Dermis blood vessel endothelial cell (primary cell): ENCODE measurements at regions not wholly inside any gene's neighbourhood (a gene's known extent, or its start where the extent isn't known, plus 50 kb on each side); places are given as distances from the start of the nearest gene placed in this dataset.
"Not testable (repeated sequence)": the region's sequence is repeated elsewhere in the genome, so short reads cannot be mapped to it uniquely, and the experiment has no call there.

ENCODE experiments used
- DNase-seq: peaks from one replicate; pipeline ENCODE4 v3.0.0; 2010

- DNase-seq: no peak
Observed at GRCh38 chr2:31813016-31813415, 197.8 kb downstream of the MEMO1 start.

- DNase-seq: no peak
Observed at GRCh38 chr2:31812051-31812798, 198.6 kb downstream of the MEMO1 start.

GRCh38 chr2:31811482-31811881 is 199.3 kb downstream of the MEMO1 start:
- no peak for DNase-seq

- no peak for DNase-seq
Observed at GRCh38 chr2:31810200-31810917, 200.4 kb downstream of the MEMO1 start.

- no peak for DNase-seq
Observed at GRCh38 chr2:31805688-31806087, 205.1 kb downstream of the MEMO1 start.

GRCh38 chr2:31803481-31804153 is 207.2 kb downstream of the MEMO1 start:
- not testable (repeated sequence) for DNase-seq

GRCh38 chr2:31802711-31803110 is 208.1 kb downstream of the MEMO1 start:
- DNase-seq: no peak

GRCh38 chr2:31799282-31799681 is 211.5 kb downstream of the MEMO1 start:
- DNase-seq: not testable (repeated sequence)

GRCh38 chr2:31788273-31788672 is 207.5 kb upstream of the SRD5A2 start:
- DNase-seq: no peak

GRCh38 chr2:31785876-31786275 is 205.1 kb upstream of the SRD5A2 start:
- DNase-seq: no peak

GRCh38 chr2:31784868-31785267 is 204.1 kb upstream of the SRD5A2 start:
- DNase-seq: no peak

- not testable (repeated sequence) for DNase-seq
Observed at GRCh38 chr2:31783446-31784091, 202.8 kb upstream of the SRD5A2 start.

GRCh38 chr2:31778153-31778552 is 197.4 kb upstream of the SRD5A2 start:
- DNase-seq: no peak

GRCh38 chr2:31770741-31771140 is 190.0 kb upstream of the SRD5A2 start:
- no peak for DNase-seq

GRCh38 chr2:31765078-31765945 is 184.6 kb upstream of the SRD5A2 start:
- DNase-seq: no peak

GRCh38 chr2:31764169-31764568 is 183.4 kb upstream of the SRD5A2 start:
- DNase-seq: no peak

GRCh38 chr2:31762085-31762484 is 181.3 kb upstream of the SRD5A2 start:
- DNase-seq: peak; percentile 3

GRCh38 chr2:31757351-31757750 is 176.6 kb upstream of the SRD5A2 start:
- not testable (repeated sequence) for DNase-seq

GRCh38 chr2:31748746-31749145 is 168.0 kb upstream of the SRD5A2 start:
- not testable (repeated sequence) for DNase-seq

- DNase-seq: no peak
Observed at GRCh38 chr2:31748041-31748440, 167.3 kb upstream of the SRD5A2 start.

GRCh38 chr2:31739161-31739560 is 158.4 kb upstream of the SRD5A2 start:
- DNase-seq: no peak
